ENCODE measurements at regions not wholly inside any gene's neighbourhood (a gene's known extent, or its start where the extent isn't known, plus 50 kb on each side); places are given as distances from the start of the nearest gene placed in this dataset.

GRCh38 chr5:145681216-145681615 is 153.9 kb downstream of the PRELID2 start:
- no peak overlapping the region for H2AK9ac ChIP-seq (replicated peaks; ENCODE audit: low read depth, low read length, poor library complexity)

More at GRCh38 chr5:145681216-145681615, 153.9 kb downstream of the PRELID2 start:
- Histone ChIP-seq H4K8ac (ENCODE audit: low read depth in 2 of 2, low read length in 2 of 2) (0 out of 4 replicates have a peak overlapping the region, but pooled peaks of 1 of the 2 experiments have one; percentile 22), H3K4me1 (ENCODE audit: control insufficient read depth, insufficient read depth, low read length) (no peaks in the 10 kb centered on the region), H3K56ac (ENCODE audit: extremely low read depth, insufficient read depth, low read length) (no peak overlapping the region), H2AK5ac (ENCODE audit: low read depth, low read length) (no peak overlapping the region), H3K9me1 (ENCODE audit: insufficient read depth, low read length) (no peaks in the 10 kb centered on the region), H2BK120ac (ENCODE audit: low read depth, low read length) (peak overlapping the region; percentile 32; the same call in 1 of the 2 replicates), H2BK20ac (ENCODE audit: low read depth, low read length) (0 out of 2 replicates have a peak overlapping the region, but pooled peaks have one; percentile 31), H3K4me2 (ENCODE audit: low read depth, low read length) (no peak overlapping the region), H2BK5ac (ENCODE audit: low read depth, low read length, poor library complexity, severe bottlenecking) (no peak overlapping the region), H3K9ac (ENCODE audit: low read depth, low read length) (no peak overlapping the region), H3K18ac (ENCODE audit: low read depth, low read length) (no peak overlapping the region), H3K23ac (ENCODE audit: low read depth, low read length) (no peak overlapping the region), H3K79me1 (ENCODE audit: low read depth in 1 of 2, low read length in 2 of 2) (no peaks in the 10 kb centered on the region), H3K9me3 (ENCODE audit: control insufficient read depth, insufficient read depth, low read length) (no peaks in the 10 kb centered on the region), H2AFZ (replicated peaks; ENCODE audit: low read length, poor library complexity) (no peak overlapping the region), H4K91ac (ENCODE audit: insufficient read depth, low read depth, low read length) (0 out of 2 replicates have a peak overlapping the region, but pooled peaks have one; percentile 9), H3K27ac (ENCODE audit: insufficient read depth, low read length) (no peak overlapping the region), H3K14ac (replicated peaks; ENCODE audit: low read depth, low read length) (no peak overlapping the region), H3K4ac (ENCODE audit: low read depth, low read length) (no peak overlapping the region), H2BK15ac (ENCODE audit: low read depth, low read length) (no peak overlapping the region), H3K36me3 (ENCODE audit: control insufficient read depth, insufficient read depth, low read length) (no peaks in the 10 kb centered on the region), H4K20me1 (ENCODE audit: insufficient read depth, low read length) (no peaks in the 10 kb centered on the region), H4K5ac (ENCODE audit: low read depth, low read length) (no peak overlapping the region), H3K27me3 (ENCODE audit: control insufficient read depth, insufficient read depth, low read length) (no peaks in the 10 kb centered on the region), H3K4me3 (ENCODE audit: insufficient read depth, low read depth, low read length) (no peak overlapping the region)
- no peak for TF ChIP-seq CTCF (conservative IDR thresholded peaks at IDR 0.05; ENCODE audit: low read depth, low read length)
- no peak for TF ChIP-seq RCOR1 (IDR thresholded peaks at IDR 0.05; ENCODE audit: insufficient replicate concordance, low read length)
- no peak for TF ChIP-seq POLR2A (IDR thresholded peaks at IDR 0.05; ENCODE audit: low read depth, low read length)
- TF ChIP-seq CEBPB (IDR thresholded peaks at IDR 0.05; ENCODE audit: low read depth, low read length), result no peak
- TF ChIP-seq RAD21 (IDR thresholded peaks at IDR 0.05; ENCODE audit: low read length), result no peak
- no peak for TF ChIP-seq USF2 (IDR thresholded peaks at IDR 0.05; ENCODE audit: low read depth, low read length)
- no peak for TF ChIP-seq NFE2L2 (IDR thresholded peaks at IDR 0.05; ENCODE audit: low read depth, low read length)
- no peak for TF ChIP-seq FOS (IDR thresholded peaks at IDR 0.05; ENCODE audit: low read depth, low read length)
- TF ChIP-seq SMC3 (IDR thresholded peaks at IDR 0.05; ENCODE audit: low read depth, low read length), result no peak
- TF ChIP-seq CHD1 (IDR thresholded peaks at IDR 0.05; ENCODE audit: low read depth, low read length), result no peak
- TF ChIP-seq MXI1 (IDR thresholded peaks at IDR 0.05; ENCODE audit: borderline replicate concordance, low read depth, low read length), result no peak
- TF ChIP-seq RFX5 (IDR thresholded peaks at IDR 0.05; ENCODE audit: low read depth, low read length), result no peak
- no peak for TF ChIP-seq MAZ (IDR thresholded peaks at IDR 0.05; ENCODE audit: borderline replicate concordance, low read depth, low read length)
- no peak for TF ChIP-seq BHLHE40 (IDR thresholded peaks at IDR 0.05; ENCODE audit: low read depth, low read length)
- dilution Hi-C loops (cut with HindIII; ENCODE audit: low sequenced_read_pairs, unreplicated experiment) (no loop called here), intact Hi-C loops (cut with micrococcal nuclease) (loop anchor here (1.0 to 2.0 kb wide), 2 partner anchors 207 to 368 kb away; no protein-coding TSS in a partner anchor), in situ Hi-C loops (cut with MboI; ENCODE audit: low sequenced_read_pairs) (loop anchor here (10.0 kb wide), 1 partner anchor 374 kb away; no protein-coding TSS in a partner anchor)
- no peak for ATAC-seq (ENCODE audit: low read depth)
- WGBS, 2 experiments (ENCODE audit: extremely low coverage in 2 of 2, insufficient read length in 1 of 2), result no CpG with 5 or more reads among the region's 1 CpG
- ChIA-PET POLR2A (ENCODE audit: unreplicated experiment) (no interaction called here), CTCF (interaction anchor here (0.6 to 1.4 kb wide), 7 partner anchors 10 to 551 kb away, joined by 3 to 4 read pairs (median 3); no protein-coding TSS in a partner anchor)
- no peak for DNase-seq
- no TSS peak for BruUV-seq (replicated peaks)

All from IMR-90 (cell line).